Ascending aorta (tissue), 2 donors: ENCODE measurements at regions not wholly inside any gene's neighbourhood (a gene's known extent, or its start where the extent isn't known, plus 50 kb on each side); places are given as distances from the start of the nearest gene placed in this dataset.

Source experiments
- DNase-seq, 2 donors: peaks; one replicate each; pipeline ENCODE4 v3.0.0-alpha.2; 2019; ENCODE audit warnings: low spot score in 2 of 2
- H3K27ac ChIP-seq, 2 donors: fragments of 200-600 bp; sonication (generic); one replicate each; pipeline ENCODE4 v1.5.1; 2016 to 2017; ENCODE audit warnings: mild to moderate bottlenecking in 1 of 2
- H3K27me3 ChIP-seq: fragments of 200-600 bp; sonication (generic); one replicate; pipeline ENCODE4 v1.5.1; 2017
- H3K36me3 ChIP-seq, 2 donors: fragments of 200-600 bp; sonication (generic); one replicate each; pipeline ENCODE4 v1.5.1; 2016
- H3K4me1 ChIP-seq, 2 donors: fragments of 200-600 bp; sonication (generic); one replicate each; pipeline ENCODE4 v1.5.1; 2016 to 2017; ENCODE audit warnings: mild to moderate bottlenecking in 1 of 2
- H3K4me3 ChIP-seq, 2 donors: fragments of 200-600 bp; sonication (generic); one replicate each; pipeline ENCODE4 v1.5.1; 2016 to 2017; ENCODE audit warnings: mild to moderate bottlenecking in 1 of 2
- H3K9me3 ChIP-seq, 2 donors: fragments of 200-600 bp; sonication (generic); one replicate each; pipeline ENCODE4 v1.5.1; 2016
- intact Hi-C: fragments of 100-400 bp; cut with DNase I; formaldehyde crosslinking; loops from one replicate; pipeline ENCODE4 v1.15.1; 2023
- TF ChIP-seq, protein P1 (sequence below), 3 experiments: fragments of 200-600 bp in 2 of 3; fragments of 450-650 bp in 1 of 3; sonication (generic) in 2 of 3; IDR thresholded peaks; one replicate each; pipeline ENCODE4 v1.5.1; 2016 to 2019; ENCODE audit warnings: antibody characterized with exemption in 3 of 3, mild to moderate bottlenecking in 1 of 3, moderate library complexity in 1 of 3

DNA sequence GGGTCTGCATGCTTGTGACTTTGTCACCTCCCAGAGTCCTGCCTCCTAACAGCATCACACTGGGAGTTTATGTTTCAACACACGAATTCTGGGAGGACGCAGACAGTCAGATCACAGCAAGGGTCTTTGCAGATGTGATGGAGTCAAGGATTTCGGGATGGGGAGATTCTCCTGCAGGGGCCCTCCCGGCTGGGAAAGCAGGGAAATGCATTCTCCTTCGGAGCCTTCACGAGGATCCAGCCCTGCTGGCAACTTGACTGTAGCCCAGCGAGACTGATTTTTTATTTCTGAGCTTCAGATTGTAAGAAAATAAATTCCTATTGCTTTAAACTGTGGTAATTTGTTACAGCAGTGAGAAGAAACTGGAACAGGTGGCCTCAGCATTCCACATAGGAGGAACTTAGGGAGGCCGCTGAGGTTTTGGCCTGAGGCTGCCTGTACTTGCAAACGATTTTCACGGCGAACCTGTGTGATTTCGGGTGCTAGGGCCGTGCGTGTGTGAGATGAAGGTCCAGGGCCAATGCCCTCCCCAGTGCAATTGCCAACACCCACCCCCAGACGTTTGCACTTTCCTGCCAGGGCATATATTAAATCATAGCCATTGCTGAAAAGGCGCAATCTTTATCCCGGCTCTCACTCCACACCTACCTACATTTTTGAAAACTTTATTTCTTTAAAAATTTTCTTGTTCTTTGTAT is 79.8 kb downstream of the ASB1 start:
- Histone ChIP-seq H3K4me3 (no peak overlapping the region), H3K4me1 (no peaks in the 10 kb centered on the region), H3K27me3 (no peaks in the 10 kb centered on the region), H3K36me3 (no peaks in the 10 kb centered on the region), H3K9me3 (no peaks in the 10 kb centered on the region), H3K27ac (no peak overlapping the region)
- intact Hi-C loops, result no loop called here
- no peak for DNase-seq
- TF ChIP-seq, protein P1, sequence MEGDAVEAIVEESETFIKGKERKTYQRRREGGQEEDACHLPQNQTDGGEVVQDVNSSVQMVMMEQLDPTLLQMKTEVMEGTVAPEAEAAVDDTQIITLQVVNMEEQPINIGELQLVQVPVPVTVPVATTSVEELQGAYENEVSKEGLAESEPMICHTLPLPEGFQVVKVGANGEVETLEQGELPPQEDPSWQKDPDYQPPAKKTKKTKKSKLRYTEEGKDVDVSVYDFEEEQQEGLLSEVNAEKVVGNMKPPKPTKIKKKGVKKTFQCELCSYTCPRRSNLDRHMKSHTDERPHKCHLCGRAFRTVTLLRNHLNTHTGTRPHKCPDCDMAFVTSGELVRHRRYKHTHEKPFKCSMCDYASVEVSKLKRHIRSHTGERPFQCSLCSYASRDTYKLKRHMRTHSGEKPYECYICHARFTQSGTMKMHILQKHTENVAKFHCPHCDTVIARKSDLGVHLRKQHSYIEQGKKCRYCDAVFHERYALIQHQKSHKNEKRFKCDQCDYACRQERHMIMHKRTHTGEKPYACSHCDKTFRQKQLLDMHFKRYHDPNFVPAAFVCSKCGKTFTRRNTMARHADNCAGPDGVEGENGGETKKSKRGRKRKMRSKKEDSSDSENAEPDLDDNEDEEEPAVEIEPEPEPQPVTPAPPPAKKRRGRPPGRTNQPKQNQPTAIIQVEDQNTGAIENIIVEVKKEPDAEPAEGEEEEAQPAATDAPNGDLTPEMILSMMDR (IDR thresholded peaks at IDR 0.05), result no peak

DNA sequence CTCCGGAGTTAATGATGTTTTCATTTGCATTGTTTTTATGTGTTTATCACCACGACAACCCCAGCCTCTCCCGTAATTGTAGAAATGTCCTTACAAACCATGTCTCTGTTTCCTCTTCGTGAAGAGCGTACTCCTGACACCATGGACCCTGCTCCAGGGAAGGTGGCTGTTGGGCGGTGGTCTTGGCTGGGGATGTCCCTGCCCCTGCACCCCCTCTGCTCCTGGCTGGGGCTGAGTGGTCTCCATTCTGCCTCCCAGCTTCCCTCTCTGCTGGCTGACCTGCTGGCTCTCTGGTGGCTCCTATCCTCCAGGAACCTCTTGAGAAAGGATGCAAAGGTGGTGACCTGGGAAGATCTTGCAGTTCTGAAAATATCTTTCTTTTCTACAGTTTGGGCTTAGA is 81.1 kb downstream of the ASB1 start:
- no peak for DNase-seq
- intact Hi-C loops, result no loop called here

DNA sequence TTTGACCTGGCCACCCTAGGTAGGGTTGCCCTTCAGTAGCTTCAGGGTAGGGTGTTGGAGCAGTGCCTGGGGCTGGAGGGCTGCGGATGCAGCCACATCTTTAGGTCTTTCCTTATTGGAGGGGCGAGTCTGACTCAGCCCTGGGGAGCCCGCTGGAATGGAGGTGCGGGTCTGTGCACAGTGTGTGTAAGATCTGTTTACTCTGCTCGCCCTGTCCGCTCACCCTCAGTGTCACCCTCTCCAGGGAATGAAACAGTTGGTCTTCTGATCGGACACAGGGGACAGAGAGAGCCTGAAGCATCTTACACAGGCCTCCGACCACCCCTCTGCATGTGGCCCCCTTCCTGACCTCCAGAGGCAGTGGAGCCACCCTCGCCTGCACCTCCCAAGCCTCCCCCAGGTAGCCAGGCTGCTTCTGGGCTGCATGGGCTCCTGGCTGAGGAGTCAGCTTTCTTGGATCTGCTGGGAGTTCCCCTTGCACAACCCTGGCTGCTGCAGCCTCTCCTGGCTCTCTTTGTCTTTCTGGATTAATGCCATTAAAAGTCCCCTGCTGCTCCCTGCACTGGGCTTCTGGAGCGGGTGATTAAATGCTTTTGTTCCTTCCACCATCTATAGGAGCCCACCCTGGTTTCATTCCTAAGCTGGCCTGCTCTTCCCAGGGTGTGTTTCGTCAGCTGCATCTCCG is 82.6 kb downstream of the ASB1 start:
- TF ChIP-seq, protein P1 (IDR thresholded peaks at IDR 0.05), result no peak
- intact Hi-C loops, result no loop called here
- no peaks in the 10 kb centered on the region for H3K36me3 ChIP-seq
- no peaks in the 10 kb centered on the region for H3K9me3 ChIP-seq
- H3K27me3 ChIP-seq, result no peaks in the 10 kb centered on the region
- no peak overlapping the region for H3K4me3 ChIP-seq
- DNase-seq, result no peak
- H3K27ac ChIP-seq, result no peak overlapping the region
- no peaks in the 10 kb centered on the region for H3K4me1 ChIP-seq

More for the DNA sequence above, 81.1 kb downstream of the ASB1 start:
- Histone ChIP-seq H3K4me3 (no peak overlapping the region), H3K36me3 (no peaks in the 10 kb centered on the region), H3K4me1 (no peaks in the 10 kb centered on the region), H3K27me3 (no peaks in the 10 kb centered on the region), H3K27ac (no peak overlapping the region), H3K9me3 (no peaks in the 10 kb centered on the region)
- TF ChIP-seq, protein P1 (IDR thresholded peaks at IDR 0.05), result no peak

DNA sequence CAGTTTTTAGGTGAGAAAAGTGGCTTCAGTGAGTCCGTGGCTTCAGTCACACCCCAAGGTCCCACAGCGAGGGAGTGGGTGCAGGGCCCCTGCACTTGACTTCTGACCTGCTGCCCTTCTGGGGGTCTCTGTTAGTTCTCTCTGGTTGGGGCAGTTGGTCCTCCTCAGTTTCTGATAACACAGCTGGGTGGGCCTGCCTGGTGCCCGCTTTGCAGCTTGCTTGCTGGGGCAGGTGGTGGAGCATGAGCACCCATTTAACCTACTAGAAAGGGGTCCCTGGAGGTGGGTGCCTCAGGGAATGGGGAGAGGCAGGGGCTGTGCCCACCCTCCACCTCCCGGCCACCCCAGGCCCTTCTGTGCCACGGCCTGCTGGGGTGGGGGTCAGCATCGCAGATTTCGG is 83.2 kb downstream of the ASB1 start:
- H3K4me1 ChIP-seq, result no peaks in the 10 kb centered on the region
- no peaks in the 10 kb centered on the region for H3K9me3 ChIP-seq
- H3K27ac ChIP-seq, result no peak overlapping the region
- TF ChIP-seq, protein P1 (IDR thresholded peaks at IDR 0.05), result no peak
- H3K36me3 ChIP-seq, result no peaks in the 10 kb centered on the region
- no peaks in the 10 kb centered on the region for H3K27me3 ChIP-seq
- intact Hi-C loops, result no loop called here
- DNase-seq, result no peak
- H3K4me3 ChIP-seq, result no peak overlapping the region

DNA sequence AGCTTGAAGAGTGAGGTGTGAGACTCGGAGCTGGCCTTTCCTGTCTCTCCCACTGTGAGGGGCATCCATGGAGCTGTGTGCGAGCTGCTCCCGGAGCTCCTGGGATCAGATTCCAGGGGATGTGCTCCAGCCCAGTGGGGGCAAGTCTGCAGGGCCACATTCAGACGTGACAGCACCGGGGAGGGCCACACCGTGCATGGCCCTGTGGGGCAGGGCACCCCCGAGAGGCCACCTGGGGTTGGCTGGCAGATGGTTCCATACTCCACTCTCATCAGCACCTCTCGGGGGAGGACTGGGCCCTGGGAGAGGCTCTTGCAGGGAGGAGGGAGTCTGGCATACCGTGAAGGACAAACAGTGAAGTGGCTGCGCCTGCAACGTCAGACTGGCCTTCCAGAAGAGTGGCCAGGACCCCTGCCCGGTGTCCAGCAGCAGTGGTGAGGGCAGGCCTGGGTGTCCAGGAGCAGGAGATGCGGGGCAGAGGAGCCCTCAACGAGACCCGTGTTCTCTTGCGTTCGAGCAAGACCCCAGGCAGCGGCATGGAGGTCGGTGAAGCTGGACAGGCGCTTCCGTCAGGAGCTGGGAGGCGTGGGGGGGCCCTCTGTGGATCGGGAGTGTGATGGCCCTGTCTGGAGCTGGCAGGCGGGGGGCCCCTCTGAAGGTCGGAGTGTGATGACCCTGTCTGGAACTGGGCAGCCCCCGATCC is 84.3 kb downstream of the ASB1 start:
- Histone ChIP-seq H3K4me3 (no peak overlapping the region), H3K27ac (no peak overlapping the region), H3K4me1 (no peaks in the 10 kb centered on the region), H3K9me3 (peaks cover 0 to 2% of the 10 kb centered on the region in 2 donors), H3K36me3 (no peaks in the 10 kb centered on the region), H3K27me3 (no peaks in the 10 kb centered on the region)
- no peak for DNase-seq
- TF ChIP-seq, protein P1 (IDR thresholded peaks at IDR 0.05), result no peak
- intact Hi-C loops, result no loop called here
